ENCODE measurements at regions not wholly inside any gene's neighbourhood (a gene's known extent, or its start where the extent isn't known, plus 50 kb on each side); places are given as distances from the start of the nearest gene placed in this dataset.
"Not testable (repeated sequence)": the region's sequence is repeated elsewhere in the genome, so short reads cannot be mapped to it uniquely, and the experiment has no call there.

DNA sequence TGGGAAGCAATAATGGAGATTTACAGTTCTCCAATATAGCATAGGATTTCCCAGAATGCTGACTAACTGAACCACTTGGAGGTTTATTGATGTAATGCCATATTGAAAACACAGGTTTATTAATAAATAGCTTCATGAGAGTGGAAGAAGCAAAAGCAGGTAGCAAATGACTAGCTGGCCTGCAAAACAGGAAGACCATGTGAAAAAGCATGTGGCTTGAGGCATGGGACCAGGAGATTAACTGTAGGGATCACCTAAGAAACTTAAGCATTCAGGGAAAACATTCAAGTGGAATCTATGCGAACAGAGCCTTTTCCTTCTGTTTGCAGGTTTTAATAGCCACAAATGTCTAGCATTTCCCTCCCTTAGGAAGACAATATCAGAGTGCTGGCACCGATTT lies 679.7 kb downstream of the ZEB2 start:
- no peak for DNase-seq

DNA sequence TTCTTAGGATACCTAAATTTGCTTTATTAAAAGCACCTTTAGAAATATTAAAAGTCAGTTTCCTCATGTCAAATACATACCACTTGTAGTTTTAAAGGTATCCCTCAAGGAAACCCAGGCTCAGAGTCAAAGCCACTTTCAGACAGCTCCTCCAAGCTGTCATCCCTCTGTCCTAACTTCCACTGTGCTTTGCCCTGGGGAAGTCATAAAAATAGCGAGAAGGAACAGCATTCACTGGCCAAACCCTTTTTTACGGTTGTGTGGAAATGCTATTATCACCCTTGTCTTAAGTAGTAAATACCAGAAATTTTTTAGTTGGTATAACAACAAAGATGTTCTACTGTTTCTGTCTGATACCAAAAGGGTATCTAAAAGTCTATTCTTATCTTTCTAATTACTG lies 680.5 kb downstream of the ZEB2 start:
- no peak for DNase-seq

GRCh38 chr2:143837055-143837454 lies 682.9 kb downstream of the ZEB2 start:
- not testable (repeated sequence) for DNase-seq

- no peak for DNase-seq
These were observed 684.4 kb downstream of the ZEB2 start for GRCh38 chr2:143835481-143835880.

DNA sequence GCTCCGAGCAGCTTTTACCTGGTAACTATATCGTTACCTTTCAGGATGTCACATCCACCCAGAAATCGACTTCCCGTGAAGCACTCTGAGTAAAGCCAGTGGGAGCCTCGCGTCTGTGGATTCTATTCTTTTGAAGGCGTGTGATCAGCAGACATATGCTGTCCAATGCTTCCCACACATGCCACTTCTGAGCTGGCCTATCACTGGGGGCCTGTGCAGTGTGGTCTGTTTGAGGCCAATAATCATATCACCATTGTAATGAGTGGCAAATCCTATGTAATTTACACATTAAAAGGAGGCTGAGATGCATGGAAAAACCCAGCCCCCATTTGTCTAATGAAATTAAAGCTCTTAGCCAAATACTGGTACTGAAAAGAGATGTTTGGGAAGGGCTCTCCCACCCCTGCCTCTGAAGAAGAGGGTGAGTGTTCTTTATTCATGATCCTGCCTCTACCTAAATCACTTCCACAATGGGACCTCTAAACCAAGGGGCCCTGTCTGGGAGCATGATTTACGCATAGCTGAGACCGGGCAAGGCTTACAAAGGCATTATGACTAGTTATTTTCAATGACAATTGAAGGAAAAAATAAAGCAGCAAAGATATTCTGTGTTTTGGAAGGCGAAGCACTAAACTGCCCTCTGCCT lies 686.8 kb downstream of the ZEB2 start:
- no peak for DNase-seq

- no peak for DNase-seq
These were observed 689.4 kb downstream of the ZEB2 start for GRCh38 chr2:143830476-143830875.

DNA sequence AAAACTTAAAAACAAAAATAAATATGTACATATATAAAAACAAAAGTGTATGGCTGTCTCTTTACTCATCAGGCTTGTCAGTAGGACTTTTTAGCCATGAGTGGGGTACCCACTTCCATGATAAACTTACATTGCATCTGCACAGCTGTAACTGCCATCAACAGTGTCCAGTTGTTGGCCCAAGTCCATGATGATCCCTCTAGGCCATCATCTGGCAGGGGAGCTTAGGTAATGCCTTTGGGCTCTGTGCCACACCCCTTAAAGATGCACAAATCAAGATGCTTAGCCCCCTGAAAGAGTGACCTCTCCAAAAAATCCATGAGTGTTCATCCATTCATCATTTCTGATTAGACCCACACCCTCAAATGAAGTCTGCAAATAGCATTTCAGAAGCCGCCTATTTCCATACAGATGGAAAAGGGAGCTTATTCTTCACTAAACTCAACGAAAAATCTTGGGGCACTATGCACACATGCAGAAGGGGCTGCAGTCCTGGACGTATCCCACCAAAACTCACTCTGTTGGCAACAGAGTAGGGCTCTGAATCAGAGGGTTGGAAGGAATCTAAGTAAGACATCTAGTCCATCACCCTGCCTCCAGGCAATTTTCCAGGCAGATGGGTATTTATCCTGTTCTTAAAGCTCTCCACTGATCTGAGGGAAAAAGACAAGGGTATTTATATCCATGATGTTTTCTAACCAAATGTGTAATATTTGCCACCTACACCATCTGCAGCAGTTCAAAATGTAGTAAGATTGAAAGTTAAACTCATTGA lies 691.0 kb downstream of the ZEB2 start:
- DNase-seq: no peak

DNA sequence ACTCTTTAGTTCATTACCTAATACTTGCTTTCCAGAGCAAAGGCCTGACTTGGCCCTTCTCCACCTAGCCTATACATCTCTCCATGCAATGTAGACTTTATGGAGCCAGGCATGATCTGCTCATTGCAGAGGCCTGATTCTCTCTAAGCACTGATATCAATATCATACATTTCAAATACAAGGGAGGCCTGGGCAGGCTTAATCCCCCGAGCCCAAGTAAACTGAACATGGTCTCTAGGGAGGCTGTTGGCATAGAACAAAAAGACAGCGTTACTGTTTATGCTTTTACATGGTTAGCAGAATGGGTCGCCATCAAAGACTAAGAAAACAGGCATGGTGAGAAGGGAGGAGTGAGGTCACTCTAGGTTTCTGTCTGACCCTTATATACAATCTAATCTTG lies 695.1 kb downstream of the ZEB2 start:
- no peak for DNase-seq

- no peak for DNase-seq
These were observed 694.7 kb downstream of the ARHGAP15 start for GRCh38 chr2:143823876-143824275.

- no peak for DNase-seq
These were observed 694.1 kb downstream of the ARHGAP15 start for GRCh38 chr2:143823296-143823695.

DNA sequence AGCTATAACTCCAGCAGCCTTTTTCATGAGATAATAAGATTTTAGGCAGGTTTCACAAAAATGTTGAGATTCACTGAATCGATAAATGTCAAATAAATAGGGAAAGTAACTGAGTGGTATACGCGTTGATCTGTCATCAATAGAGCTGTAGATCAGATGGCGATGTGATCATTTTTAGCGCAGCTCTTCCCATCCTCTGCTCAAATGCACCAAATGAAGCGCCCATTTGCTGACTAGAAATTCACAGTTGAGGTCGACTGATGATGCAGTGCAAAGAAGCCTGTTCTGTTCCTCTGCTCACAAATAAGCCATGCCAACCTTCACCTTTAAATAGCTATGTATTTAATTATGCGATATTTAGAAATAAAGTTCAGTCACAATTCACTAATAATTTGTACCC lies 693.5 kb downstream of the ARHGAP15 start:
- no peak for DNase-seq

DNA sequence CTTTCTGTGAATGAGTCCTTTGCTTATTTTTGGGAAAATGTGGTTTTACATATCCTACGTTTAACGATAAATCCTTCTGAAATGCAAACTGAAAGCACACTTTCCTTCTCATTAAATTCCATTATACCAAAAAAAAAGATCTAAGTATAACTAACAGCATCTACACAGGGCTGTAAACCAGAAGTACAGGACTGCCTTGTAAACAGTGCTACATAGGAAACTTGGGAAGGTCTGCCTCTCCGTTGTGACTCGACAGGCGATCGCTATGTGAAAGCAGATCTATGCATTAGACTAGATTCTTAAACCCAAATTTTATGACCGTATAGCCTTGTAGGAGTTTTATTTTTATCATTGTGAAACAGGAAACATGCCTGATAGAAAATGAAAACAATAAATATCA lies 690.5 kb downstream of the ARHGAP15 start:
- no peak for DNase-seq

DNA sequence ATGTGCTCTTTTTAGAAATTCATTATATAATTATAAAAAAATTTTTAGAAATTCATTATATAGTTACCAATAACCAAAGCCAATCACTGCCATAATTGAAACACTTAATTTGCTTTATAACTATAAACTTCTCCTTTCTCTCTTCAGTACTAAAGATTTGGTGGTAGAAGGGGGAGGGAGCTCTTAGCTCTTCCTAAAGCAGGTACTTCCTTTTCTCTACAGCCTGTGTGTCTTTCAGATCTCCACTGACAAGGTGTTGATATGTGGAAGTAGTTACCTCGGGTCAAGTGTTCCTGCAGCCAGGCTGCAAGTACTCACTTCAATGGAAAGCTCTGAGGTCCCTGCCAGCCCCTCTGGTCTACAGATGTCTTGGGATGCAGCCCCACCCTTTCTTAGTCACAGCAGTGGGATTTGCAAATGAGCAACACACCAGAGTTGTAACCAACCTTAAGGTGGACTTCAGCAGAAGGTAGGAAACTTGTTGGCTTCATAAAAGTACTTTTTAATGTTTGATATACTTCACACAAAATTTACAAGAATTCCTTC lies 690.0 kb downstream of the ARHGAP15 start:
- DNase-seq: no peak

Measured in NCI-H526 treated with DMSO at 0.1 percent for 48 hours (cell line).